Endothelial cell of umbilical vein (primary cell): ENCODE measurements at regions not wholly inside any gene's neighbourhood (a gene's known extent, or its start where the extent isn't known, plus 50 kb on each side); places are given as distances from the start of the nearest gene placed in this dataset.

Experiments used
- BruUV-seq: library from RNA; stranded (reverse); fragments of 400-500 nt; replicated peaks from 2 replicates; lab custom pipeline; 2021; lab: Mats Ljungman, UMichigan
- CTCF ChIA-PET: fragments of 300-600, 350-600 bp; sonication (Branson Sonifier 250); formaldehyde crosslinking; loops from one replicate; lab custom pipeline; 2021; ENCODE audit warnings: antibody characterized with exemption, inconsistent platforms; lab: Charles Lee
- POLR2A ChIA-PET: fragments of 300-600, 350-600 bp; sonication (Branson Sonifier 250); formaldehyde crosslinking; loops from one replicate; lab custom pipeline; 2021; ENCODE audit warnings: antibody characterized with exemption, inconsistent platforms; lab: Charles Lee
- DNase-seq: peaks from one replicate; pipeline ENCODE4 v3.0.0-alpha.2; 2011; ENCODE audit warnings: low read depth, low spot score
- FAIRE-seq: peaks from 2 replicates; lab custom pipeline; 2011; peaks lifted over from hg19 to GRCh38; lab: Jason Lieb, UNC
- H2AFZ ChIP-seq: 2 replicates; pipeline ENCODE4 v1.6.0; 2012; ENCODE audit warnings: low read depth, low read length, control low read depth, inconsistent platforms
- H3K27ac ChIP-seq: 2 replicates; pipeline ENCODE4 v1.5.1; 2011; ENCODE audit warnings: low read depth, mild to moderate bottlenecking, control low read depth, low read length, moderate library complexity; ENCODE audit not compliant: insufficient read depth
- H3K27me3 ChIP-seq, 2 experiments: 2 replicates each; pipeline versions ENCODE4 v1.6.0 to v1.6.1; 2011; ENCODE audit warnings: low read length in 2 of 2, mixed read lengths in 1 of 2; ENCODE audit not compliant: control insufficient read depth in 2 of 2, insufficient read depth in 2 of 2
- H3K36me3 ChIP-seq, 2 experiments: 2 replicates in 1 of 2; 3 replicates in 1 of 2; pipeline ENCODE4 v1.5.1; 2011; ENCODE audit warnings: low read length in 2 of 2, mild to moderate bottlenecking in 1 of 2, moderate library complexity in 1 of 2; ENCODE audit not compliant: control insufficient read depth in 2 of 2, insufficient read depth in 2 of 2; ENCODE audit errors: extremely low read depth in 1 of 2
- H3K4me1 ChIP-seq: 3 replicates; pipeline ENCODE4 v1.5.1; 2011; ENCODE audit warnings: mild to moderate bottlenecking, low read length; ENCODE audit not compliant: control insufficient read depth, insufficient read depth; ENCODE audit errors: extremely low read depth
- H3K4me2 ChIP-seq: 2 replicates; pipeline ENCODE4 v1.6.1; 2011; ENCODE audit warnings: low read length, control low read depth, mixed read lengths; ENCODE audit not compliant: insufficient read depth
- H3K4me3 ChIP-seq, 3 experiments: fragments of 200-600 bp in 1 of 3; sonication (generic), shearing (Covaris generic) in 1 of 3; replicated peaks in 1 of 3; 2 replicates each; pipeline ENCODE4 v1.5.1; 2011 to 2016; ENCODE audit warnings: control low read depth in 3 of 3, low read length in 3 of 3, mild to moderate bottlenecking in 2 of 3, inconsistent platforms in 1 of 3, low read depth in 1 of 3, moderate library complexity in 1 of 3; ENCODE audit not compliant: insufficient read depth in 1 of 3
- H3K79me2 ChIP-seq: 2 replicates; pipeline ENCODE4 v1.6.0; 2012; ENCODE audit warnings: low read length, inconsistent platforms; ENCODE audit not compliant: control insufficient read depth, insufficient read depth
- H3K9ac ChIP-seq: replicated peaks from 2 replicates; pipeline ENCODE3; 2011; ENCODE audit warnings: low read length, control low read depth; ENCODE audit not compliant: insufficient read depth; ENCODE audit errors: extremely low read depth
- H3K9me1 ChIP-seq: replicated peaks from 3 replicates; pipeline ENCODE4 v1.6.0; 2011; ENCODE audit warnings: mild to moderate bottlenecking, low read length; ENCODE audit not compliant: control insufficient read depth, insufficient read depth; ENCODE audit errors: extremely low read depth
- H3K9me3 ChIP-seq: replicated peaks from 2 replicates; pipeline ENCODE4 v1.5.1; 2012; ENCODE audit warnings: low read length, inconsistent platforms; ENCODE audit not compliant: control insufficient read depth, insufficient read depth
- H4K20me1 ChIP-seq: replicated peaks from 2 replicates; pipeline ENCODE3; 2011; ENCODE audit warnings: mild to moderate bottlenecking, low read length; ENCODE audit not compliant: control insufficient read depth, insufficient read depth; ENCODE audit errors: extremely low read depth
- EZH2 ChIP-seq: IDR thresholded peaks from 2 replicates; pipeline ENCODE4 v1.6.1; 2012; ENCODE audit warnings: borderline replicate concordance, low read depth, mild to moderate bottlenecking, moderate library complexity, low read length, inconsistent platforms; ENCODE audit not compliant: severe bottlenecking
- FOS ChIP-seq: IDR thresholded peaks from 2 replicates; pipeline ENCODE4 v1.6.1; 2011; ENCODE audit warnings: mild to moderate bottlenecking, low read length, moderate library complexity, borderline replicate concordance; ENCODE audit not compliant: insufficient read depth
- GATA2 ChIP-seq: IDR thresholded peaks from 2 replicates; pipeline ENCODE4 v1.7.0; 2011; ENCODE audit warnings: low read depth, mild to moderate bottlenecking, moderate library complexity, mixed read lengths, low read length; ENCODE audit not compliant: insufficient read length, insufficient read depth
- JUN ChIP-seq: IDR thresholded peaks from 2 replicates; pipeline ENCODE4 v1.6.1; 2011; ENCODE audit warnings: borderline replicate concordance, low read depth; ENCODE audit not compliant: insufficient read length, insufficient read depth
- MYC ChIP-seq: IDR thresholded peaks from one replicate; pipeline ENCODE4 v1.6.1; 2011; ENCODE audit warnings: mild to moderate bottlenecking, low read depth, low read length
- POLR2A ChIP-seq: IDR thresholded peaks from 2 replicates; pipeline ENCODE4 v1.6.1; 2012; ENCODE audit warnings: low read depth, mild to moderate bottlenecking, control low read depth, low read length
- POLR2AphosphoS5 ChIP-seq: IDR thresholded peaks from 2 replicates; pipeline ENCODE4 v1.6.1; 2012; ENCODE audit warnings: low read depth, mild to moderate bottlenecking, control low read depth, low read length, moderate library complexity; ENCODE audit not compliant: insufficient read depth
- dilution Hi-C: fragments of 300-500 bp; cut with MboI; formaldehyde crosslinking; loops from one replicate; pipeline ENCODE4 v1.15.0; 2019; ENCODE audit warnings: low sequenced_read_pairs; ENCODE audit not compliant: extremely low pct_ligation_motif_present
- intact Hi-C: fragments of 100-400 bp; cut with micrococcal nuclease; formaldehyde crosslinking; loops from one replicate; pipeline ENCODE4 v1.10.0; 2022
- TF ChIP-seq, protein P1 (sequence below), 2 donors: IDR thresholded peaks; 1 replicate in 1 of 2; 2 replicates in 1 of 2; pipeline ENCODE4 v1.5.1; 2011; ENCODE audit warnings: low read length in 2 of 2, mild to moderate bottlenecking in 2 of 2, moderate library complexity in 2 of 2, control low read depth in 1 of 2, inconsistent platforms in 1 of 2, low read depth in 1 of 2; ENCODE audit not compliant: insufficient read depth in 1 of 2; ENCODE audit errors: extremely low read depth in 1 of 2
- TF ChIP-seq, protein P2 (sequence below): IDR thresholded peaks from 2 replicates; pipeline ENCODE4 v1.6.1; 2011; ENCODE audit not compliant: insufficient read depth, insufficient read length

GRCh38 chr5:54753034-54753433 is 232.4 kb downstream of the ESM1 start:
- H4K20me1 ChIP-seq = no peaks in the 10 kb centered on the region
- no peak for TF ChIP-seq POLR2A
- TF ChIP-seq, protein P1, sequence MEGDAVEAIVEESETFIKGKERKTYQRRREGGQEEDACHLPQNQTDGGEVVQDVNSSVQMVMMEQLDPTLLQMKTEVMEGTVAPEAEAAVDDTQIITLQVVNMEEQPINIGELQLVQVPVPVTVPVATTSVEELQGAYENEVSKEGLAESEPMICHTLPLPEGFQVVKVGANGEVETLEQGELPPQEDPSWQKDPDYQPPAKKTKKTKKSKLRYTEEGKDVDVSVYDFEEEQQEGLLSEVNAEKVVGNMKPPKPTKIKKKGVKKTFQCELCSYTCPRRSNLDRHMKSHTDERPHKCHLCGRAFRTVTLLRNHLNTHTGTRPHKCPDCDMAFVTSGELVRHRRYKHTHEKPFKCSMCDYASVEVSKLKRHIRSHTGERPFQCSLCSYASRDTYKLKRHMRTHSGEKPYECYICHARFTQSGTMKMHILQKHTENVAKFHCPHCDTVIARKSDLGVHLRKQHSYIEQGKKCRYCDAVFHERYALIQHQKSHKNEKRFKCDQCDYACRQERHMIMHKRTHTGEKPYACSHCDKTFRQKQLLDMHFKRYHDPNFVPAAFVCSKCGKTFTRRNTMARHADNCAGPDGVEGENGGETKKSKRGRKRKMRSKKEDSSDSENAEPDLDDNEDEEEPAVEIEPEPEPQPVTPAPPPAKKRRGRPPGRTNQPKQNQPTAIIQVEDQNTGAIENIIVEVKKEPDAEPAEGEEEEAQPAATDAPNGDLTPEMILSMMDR (IDR thresholded peaks at IDR 0.05; ENCODE audit: extremely low read depth in 1 of 2, insufficient read depth in 1 of 2, low read depth in 1 of 2, low read length in 2 of 2) = no peak
- no peak for TF ChIP-seq EZH2
- no peak for TF ChIP-seq FOS
- no peak for TF ChIP-seq POLR2AphosphoS5
- no peak for TF ChIP-seq JUN
- TF ChIP-seq, protein P2, sequence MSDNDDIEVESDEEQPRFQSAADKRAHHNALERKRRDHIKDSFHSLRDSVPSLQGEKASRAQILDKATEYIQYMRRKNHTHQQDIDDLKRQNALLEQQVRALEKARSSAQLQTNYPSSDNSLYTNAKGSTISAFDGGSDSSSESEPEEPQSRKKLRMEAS = no peak
- TF ChIP-seq GATA2 = no peak
- no peak for TF ChIP-seq MYC
- no peak for FAIRE-seq
- no peaks in the 10 kb centered on the region for H3K27me3 ChIP-seq
- H2AFZ ChIP-seq = no peak overlapping the region
- dilution Hi-C loops = no loop called here
- intact Hi-C loops = no loop called here
- ChIA-PET POLR2A (no interaction called here), CTCF (interaction anchor here (1.0 to 1.4 kb wide), 3 partner anchors 12 to 92 kb away, joined by 3 read pairs; no protein-coding TSS in a partner anchor)
- H3K4me1 ChIP-seq = no peaks in the 10 kb centered on the region
- no peaks in the 10 kb centered on the region for H3K9me3 ChIP-seq
- no peaks in the 10 kb centered on the region for H3K36me3 ChIP-seq
- H3K9me1 ChIP-seq = no peaks in the 10 kb centered on the region
- H3K9ac ChIP-seq = no peak overlapping the region
- no peak overlapping the region for H3K4me2 ChIP-seq
- no peak for DNase-seq
- no TSS peak for BruUV-seq
- H3K79me2 ChIP-seq = no peaks in the 10 kb centered on the region
- no peak overlapping the region for H3K4me3 ChIP-seq
- no peak overlapping the region for H3K27ac ChIP-seq
